HepG2 (cell line): ENCODE measurements at regions not wholly inside any gene's neighbourhood (a gene's known extent, or its start where the extent isn't known, plus 50 kb on each side); places are given as distances from the start of the nearest gene placed in this dataset.

Experiments used
- ATF3 ChIP-seq: sonication (generic); formaldehyde crosslinking; IDR thresholded peaks from 2 replicates; pipeline ENCODE4 v1.4.0; 2020; ENCODE audit warnings: missing genetic modification reagents
- BHLHE40 ChIP-seq: IDR thresholded peaks from 2 replicates; pipeline ENCODE4 v1.6.1; 2011; ENCODE audit warnings: low read length, improper control_type of control experiment
- CTCF ChIP-seq: sonication (generic); formaldehyde crosslinking; IDR thresholded peaks from 2 replicates; pipeline ENCODE4 v1.5.0; 2020; ENCODE audit warnings: mild to moderate bottlenecking, missing genetic modification reagents, moderate library complexity
- HOXA7 ChIP-seq: sonication (generic); formaldehyde crosslinking; IDR thresholded peaks from 2 replicates; pipeline ENCODE4 v1.8.1; 2022; ENCODE audit warnings: mild to moderate bottlenecking, missing genetic modification reagents, moderate library complexity
- MAFK ChIP-seq, 2 experiments: IDR thresholded peaks in 1 of 2; conservative IDR thresholded peaks in 1 of 2; 2 replicates each; pipeline ENCODE4 v1.6.1; 2011; ENCODE audit warnings: improper control_type of control experiment in 2 of 2, low read length in 2 of 2
- NCOA2 ChIP-seq: sonication (generic); formaldehyde crosslinking; IDR thresholded peaks from 2 replicates; pipeline ENCODE4 v1.8.0; 2022; ENCODE audit warnings: inconsistent platforms
- NR2C2 ChIP-seq: sonication (generic); formaldehyde crosslinking; IDR thresholded peaks from 2 replicates; pipeline ENCODE4 v1.4.0; 2020; ENCODE audit warnings: missing genetic modification reagents, mild to moderate bottlenecking, moderate library complexity, borderline replicate concordance
- POLR2A ChIP-seq, 2 experiments: IDR thresholded peaks; 2 replicates each; pipeline ENCODE4 v1.6.1; 2011; ENCODE audit warnings: low read depth in 2 of 2, low read length in 2 of 2, mild to moderate bottlenecking in 1 of 2, moderate library complexity in 1 of 2; ENCODE audit not compliant: insufficient read depth in 1 of 2
- POLR2AphosphoS5 ChIP-seq: IDR thresholded peaks from 2 replicates; pipeline ENCODE4 v1.6.1; 2012; ENCODE audit warnings: low read depth, low read length
- TAF1 ChIP-seq: sonication (generic); formaldehyde crosslinking; IDR thresholded peaks from 2 replicates; pipeline ENCODE4 v1.4.0; 2020; ENCODE audit warnings: missing genetic modification reagents
- XBP1 ChIP-seq: sonication (generic); formaldehyde crosslinking; IDR thresholded peaks from 2 replicates; pipeline ENCODE4 v1.5.0; 2020; ENCODE audit warnings: missing genetic modification reagents
- ZNF136 ChIP-seq: sonication (generic); formaldehyde crosslinking; IDR thresholded peaks from 2 replicates; pipeline ENCODE4 v1.8.1; 2022; ENCODE audit warnings: low read depth, mild to moderate bottlenecking, moderate library complexity, missing genetic modification reagents
- ZNF281 ChIP-seq: sonication (generic); formaldehyde crosslinking; IDR thresholded peaks from 2 replicates; pipeline ENCODE4 v1.4.0; 2020; ENCODE audit warnings: missing genetic modification reagents, borderline replicate concordance
- ZNF609 ChIP-seq: sonication (generic); formaldehyde crosslinking; IDR thresholded peaks from 2 replicates; pipeline ENCODE4 v1.4.0; 2020; ENCODE audit warnings: mild to moderate bottlenecking, missing genetic modification reagents, borderline replicate concordance

- TF ChIP-seq CTCF (CRISPR knock-in tag) (no peak), NR2C2 (no peak), ZNF281 (CRISPR knock-in tag) (no peak), NCOA2 (CRISPR knock-in tag) (no peak), XBP1 (CRISPR knock-in tag) (no peak), ZNF609 (CRISPR knock-in tag) (no peak), POLR2AphosphoS5 (no peak), ATF3 (CRISPR knock-in tag) (no peak), TAF1 (no peak), ZNF136 (CRISPR knock-in tag) (no peak), BHLHE40 (no peak), MAFK (conservative IDR thresholded peaks at IDR 0.05 in 1 of 2, IDR thresholded peaks at IDR 0.05 in 1 of 2; ENCODE audit: low read length in 2 of 2) (no peak), HOXA7 (CRISPR knock-in tag) (no peak), POLR2A (IDR thresholded peaks at IDR 0.05; ENCODE audit: insufficient read depth in 1 of 2, low read depth in 2 of 2, low read length in 2 of 2) (no peak)
Observed at GRCh38 chr2:147603876-147604275, 241.0 kb upstream of the ACVR2A start.
